ENCODE measurements at regions not wholly inside any gene's neighbourhood (a gene's known extent, or its start where the extent isn't known, plus 50 kb on each side); places are given as distances from the start of the nearest gene placed in this dataset.
A peak's percentile ranks its signal among the peaks of the same experiment; 100 is the strongest.
"Not testable (repeated sequence)": the region's sequence is repeated elsewhere in the genome, so short reads cannot be mapped to it uniquely, and the experiment has no call there.

GRCh38 chr21:35748678-35749314 lies 311.5 kb downstream of the SETD4 start:
- no peak for DNase-seq (ENCODE audit: low read depth)

DNA sequence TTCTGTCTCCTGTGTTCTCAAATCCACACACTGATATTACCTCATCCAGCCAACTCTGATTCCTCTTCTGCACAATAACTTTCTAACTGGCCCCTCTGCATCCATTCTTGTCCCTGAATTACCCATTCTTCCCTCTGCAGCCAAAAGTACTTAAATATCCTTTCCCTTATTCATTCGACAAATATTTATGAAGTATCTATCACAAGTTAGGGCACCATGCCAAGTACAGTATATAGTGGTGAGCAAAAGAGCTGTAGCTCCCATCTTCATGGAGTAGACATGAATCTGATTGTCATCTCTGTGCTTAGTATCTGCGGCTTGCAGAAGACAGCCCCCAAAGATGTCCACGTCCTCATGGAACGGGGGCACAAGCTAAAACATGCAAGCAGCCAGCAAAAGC lies 316.8 kb downstream of the SETD4 start:
- DNase-seq (ENCODE audit: low read depth), result peak; percentile 51

- peak; percentile 0 for DNase-seq (ENCODE audit: low read depth)
These were observed 321.9 kb downstream of the SETD4 start for GRCh38 chr21:35738347-35738961.

DNA sequence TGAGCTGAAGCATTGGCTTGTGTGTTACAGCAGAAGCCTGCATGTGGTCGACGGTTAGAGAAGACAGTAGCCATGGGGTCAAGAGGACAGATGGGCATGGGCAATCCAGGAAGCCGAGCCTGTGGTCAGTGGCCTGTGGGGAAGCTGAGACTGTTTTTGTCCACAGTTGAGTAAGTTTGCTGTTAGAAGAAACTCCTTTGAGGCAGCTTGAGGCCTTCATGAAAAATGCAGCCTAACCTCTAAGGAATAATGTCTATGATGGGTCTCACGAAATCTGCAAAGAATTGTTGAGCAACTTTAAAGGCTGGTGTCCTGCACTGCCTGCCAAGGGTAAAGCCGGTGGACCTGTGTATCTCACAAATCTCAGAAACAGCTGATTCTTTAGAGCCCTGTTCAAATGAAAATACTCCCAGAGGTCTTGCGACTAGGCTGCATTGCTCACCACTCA lies 322.4 kb downstream of the SETD4 start:
- DNase-seq (ENCODE audit: low read depth), result no peak

- no peak for DNase-seq (ENCODE audit: low read depth)
These were observed 322.9 kb downstream of the SETD4 start for GRCh38 chr21:35737449-35737848.

- DNase-seq (ENCODE audit: low read depth), result no peak
These were observed 327.5 kb downstream of the SETD4 start for GRCh38 chr21:35732788-35733187.

GRCh38 chr21:35730325-35730724 lies 330.0 kb downstream of the SETD4 start:
- no peak for DNase-seq (ENCODE audit: low read depth)

GRCh38 chr21:35727830-35728229 lies 332.5 kb downstream of the SETD4 start:
- no peak for DNase-seq (ENCODE audit: low read depth)

DNA sequence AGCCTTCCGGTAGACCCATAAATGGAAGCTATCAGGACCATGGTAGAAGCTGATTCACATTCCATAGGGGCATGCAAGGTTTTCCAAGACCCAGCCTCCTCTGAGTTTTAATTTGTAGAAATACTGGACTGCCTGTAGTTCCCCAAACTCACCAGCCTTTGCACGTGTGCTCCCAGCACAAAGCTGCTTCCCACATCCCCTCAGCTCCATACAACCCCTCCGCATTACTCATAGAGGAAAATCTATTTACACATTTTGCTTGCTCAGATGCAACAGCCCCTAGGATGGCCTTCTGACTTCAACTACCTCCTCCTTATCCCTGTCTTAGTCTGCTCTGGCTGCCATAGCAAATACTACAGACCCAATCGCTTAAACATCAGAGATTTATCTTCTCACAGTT lies 336.2 kb downstream of the SETD4 start:
- no peak for DNase-seq (ENCODE audit: low read depth)

DNA sequence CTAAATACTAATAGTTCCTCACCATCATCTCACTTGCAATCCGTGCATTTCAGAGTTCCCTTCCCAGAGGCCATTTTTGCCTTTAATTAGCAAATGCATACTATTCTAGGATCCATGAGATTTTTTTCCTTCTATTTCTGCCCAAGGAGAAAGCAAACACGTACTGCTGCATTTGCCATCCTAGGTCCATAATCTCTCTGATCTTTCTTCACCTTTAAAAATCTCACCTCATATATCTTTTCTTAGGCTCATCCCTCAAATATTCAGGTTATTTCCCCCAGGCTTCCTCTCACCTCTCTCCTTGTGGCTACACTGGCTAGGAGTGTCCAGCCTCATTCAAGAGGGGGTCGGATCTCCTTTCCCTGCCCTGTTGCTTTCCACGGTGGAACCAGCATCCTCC lies 338.6 kb downstream of the SETD4 start:
- DNase-seq (ENCODE audit: low read depth), result no peak

- DNase-seq (ENCODE audit: low read depth), result no peak
These were observed 340.1 kb downstream of the SETD4 start for GRCh38 chr21:35720208-35720731.

DNA sequence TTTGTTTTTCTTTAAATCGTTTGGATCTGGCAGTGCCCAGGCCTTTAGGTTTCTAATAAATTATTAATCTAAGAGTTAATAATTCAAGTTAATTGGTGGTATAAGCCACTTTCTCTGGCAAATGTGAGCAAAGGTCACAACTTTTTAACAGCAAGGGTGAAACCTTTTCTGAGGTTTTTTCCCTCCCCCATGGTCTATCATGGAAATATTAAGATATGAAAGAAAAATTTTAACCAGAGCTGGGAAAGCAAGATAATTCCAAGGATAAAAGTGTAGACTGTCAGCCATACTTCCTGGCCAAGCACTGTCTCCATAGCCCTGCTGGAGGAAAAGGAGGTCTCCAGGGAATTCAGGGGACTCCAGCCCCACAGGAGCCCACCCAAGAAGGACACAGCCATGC lies 341.2 kb downstream of the SETD4 start:
- DNase-seq (ENCODE audit: low read depth), result no peak

DNA sequence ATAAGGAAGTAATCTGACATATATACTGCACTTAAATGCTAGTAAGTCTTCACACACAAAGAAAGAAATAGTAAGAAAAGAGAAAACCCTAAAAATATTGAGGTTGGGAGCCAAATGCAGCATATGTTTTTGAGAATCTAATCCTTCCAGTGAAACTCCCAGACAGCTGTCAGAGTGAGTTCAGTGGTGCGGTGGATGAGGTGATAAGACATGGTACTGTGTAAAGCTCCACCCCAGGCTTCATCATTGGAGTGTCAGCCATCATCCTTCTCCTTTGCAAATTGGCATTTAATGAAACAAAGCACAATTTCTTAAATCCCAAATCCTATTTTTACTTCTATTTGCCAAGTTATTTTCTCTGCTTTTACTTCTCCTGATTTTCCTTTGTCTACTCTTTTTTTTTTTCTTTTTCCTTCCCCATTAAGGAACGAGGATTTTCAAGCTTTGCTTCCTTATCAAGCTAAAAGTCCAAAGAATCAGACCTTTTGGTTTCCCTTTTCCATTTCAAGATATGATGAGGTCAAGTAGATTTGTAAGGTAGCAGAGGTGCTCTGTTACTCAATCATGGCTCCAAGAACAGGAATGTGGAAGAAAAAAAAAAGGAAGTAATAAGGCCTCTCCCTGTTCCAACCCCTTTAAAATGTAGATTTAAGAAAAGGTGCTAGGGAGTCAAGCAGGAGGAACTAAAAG lies 343.3 kb downstream of the SETD4 start:
- DNase-seq (ENCODE audit: low read depth), result no peak

- no peak for DNase-seq (ENCODE audit: low read depth)
These were observed 346.4 kb downstream of the SETD4 start for GRCh38 chr21:35713914-35714313.

DNA sequence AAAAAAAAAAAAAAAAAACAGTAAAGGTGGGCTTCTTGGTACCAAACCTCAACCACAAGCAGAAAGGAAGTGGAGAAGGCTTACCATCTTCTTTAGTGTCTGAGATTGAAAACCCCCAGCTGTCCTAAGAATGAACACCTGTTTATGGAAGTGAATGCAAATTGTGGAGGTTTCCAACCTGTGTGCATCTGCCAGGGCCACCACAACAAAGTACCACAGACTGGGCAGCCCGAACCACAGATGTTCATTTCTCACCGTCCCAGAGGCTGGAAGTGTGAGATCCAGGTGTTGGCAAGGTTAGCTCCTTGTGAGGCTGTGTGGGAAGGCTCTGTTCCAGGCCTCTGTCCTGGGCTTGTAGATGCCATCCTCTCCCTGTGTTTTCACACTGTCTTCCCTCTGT lies 348.7 kb downstream of the SETD4 start:
- no peak for DNase-seq (ENCODE audit: low read depth)

DNA sequence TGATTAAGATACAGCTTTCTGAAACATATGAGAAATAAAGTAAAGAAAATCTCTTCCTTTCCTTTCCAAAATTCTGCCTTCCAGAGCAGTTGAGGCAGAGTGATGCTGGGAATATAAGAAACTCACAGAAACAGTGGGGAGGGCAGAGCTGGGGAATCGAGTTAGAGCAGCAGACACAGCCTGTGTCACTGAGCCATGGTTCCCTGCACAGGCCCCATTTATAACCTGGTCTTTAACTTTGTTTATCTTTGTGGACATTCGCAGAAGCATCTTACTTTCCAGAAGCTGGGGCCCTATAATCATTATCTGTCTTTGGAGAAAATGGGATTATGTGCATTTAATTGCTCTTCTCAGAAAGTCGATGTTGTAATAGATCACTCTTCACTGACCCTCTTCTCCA lies 349.1 kb downstream of the SETD4 start:
- no peak for DNase-seq (ENCODE audit: low read depth)

DNA sequence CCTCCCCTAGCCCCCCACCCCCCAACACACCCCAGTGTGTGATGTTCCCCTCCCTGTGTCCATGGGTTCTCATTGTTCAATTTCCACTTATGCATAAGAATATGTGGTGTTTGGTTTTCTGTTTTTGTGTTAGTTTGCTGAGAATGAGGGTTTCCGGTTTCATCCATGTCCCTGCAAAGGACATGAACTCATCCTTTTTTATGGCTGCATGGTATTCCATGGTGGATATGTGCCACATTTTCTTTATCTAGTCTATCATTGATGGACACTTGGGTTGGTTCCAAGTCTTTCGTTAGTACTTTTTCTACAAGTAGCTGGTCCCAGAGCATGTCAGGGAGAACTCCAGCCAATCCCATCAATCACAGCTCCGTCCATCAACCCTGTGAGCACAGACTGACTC lies 350.3 kb downstream of the SETD4 start:
- DNase-seq (ENCODE audit: low read depth), result not testable (repeated sequence)

DNA sequence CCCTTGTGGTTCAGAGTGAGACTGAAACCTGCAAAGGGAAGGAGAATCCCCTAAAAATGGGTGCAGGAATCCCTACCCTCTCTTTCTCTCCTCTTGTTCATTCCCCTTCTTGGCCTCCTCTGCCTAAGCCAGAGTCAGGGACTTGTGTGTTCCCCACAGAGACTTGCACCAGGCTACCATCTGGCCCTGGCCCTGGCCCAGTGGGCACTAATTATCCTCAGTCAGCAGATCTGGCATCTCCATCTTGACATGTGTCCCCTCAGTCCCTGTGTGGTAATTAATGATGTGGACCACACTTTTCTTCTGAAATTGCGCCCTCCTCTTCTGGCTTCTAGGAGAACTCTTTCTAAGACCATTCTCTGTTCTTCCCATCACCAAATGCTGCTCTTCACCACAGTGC lies 354.4 kb downstream of the SETD4 start:
- DNase-seq (ENCODE audit: low read depth), result no peak

DNA sequence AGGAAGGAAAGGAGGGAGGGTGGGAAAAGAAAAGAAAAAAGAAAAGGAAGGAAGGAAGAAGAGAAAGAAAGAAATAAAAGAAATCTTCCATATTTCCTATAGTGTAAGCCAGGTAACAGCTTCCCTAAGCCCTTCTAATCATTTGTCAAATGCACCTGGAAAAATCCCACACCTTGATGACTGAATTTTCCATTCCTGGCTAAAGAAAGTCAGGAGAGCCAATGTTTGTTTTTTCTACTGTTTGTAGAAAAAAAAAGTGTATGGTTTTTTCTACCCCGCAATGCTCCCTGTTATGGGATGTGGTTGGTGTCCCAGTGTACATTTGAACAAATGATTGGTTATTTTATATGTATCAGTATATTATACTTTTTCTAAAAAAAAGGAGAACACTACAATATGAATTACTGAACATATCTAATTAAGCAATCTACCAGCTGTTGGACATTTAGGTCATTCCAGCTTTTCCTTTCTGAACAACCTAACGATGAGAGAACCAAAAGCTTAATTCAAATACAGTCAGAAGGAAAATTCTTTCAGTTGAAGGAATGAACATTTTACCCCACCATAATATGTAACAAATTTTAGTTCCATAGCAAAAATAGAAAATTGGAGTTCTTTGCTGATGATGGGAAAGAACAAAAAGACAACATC lies 355.0 kb downstream of the SETD4 start:
- DNase-seq (ENCODE audit: low read depth), result no peak

- DNase-seq (ENCODE audit: low read depth), result no peak
These were observed 356.6 kb downstream of the SETD4 start for GRCh38 chr21:35703704-35704103.

DNA sequence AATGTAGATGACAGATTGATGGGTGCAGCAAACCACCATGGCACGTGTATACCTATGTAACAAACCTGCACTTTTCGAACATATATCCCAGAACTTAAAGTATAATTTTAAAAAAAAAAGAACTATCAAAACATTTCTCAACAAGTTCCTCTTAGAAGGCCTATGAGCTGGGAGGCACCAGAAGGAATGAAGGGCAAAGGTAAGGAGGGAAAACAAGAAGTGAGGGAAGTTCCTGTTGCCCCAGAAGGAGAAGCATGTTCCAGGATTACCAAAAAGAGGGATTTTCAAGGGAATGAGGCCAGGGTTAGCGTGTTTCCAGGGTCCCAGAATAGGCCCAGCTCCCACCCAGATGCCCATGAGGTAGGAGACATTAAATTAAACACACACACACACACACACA lies 361.0 kb downstream of the SETD4 start:
- DNase-seq (ENCODE audit: low read depth), result no peak

DNA sequence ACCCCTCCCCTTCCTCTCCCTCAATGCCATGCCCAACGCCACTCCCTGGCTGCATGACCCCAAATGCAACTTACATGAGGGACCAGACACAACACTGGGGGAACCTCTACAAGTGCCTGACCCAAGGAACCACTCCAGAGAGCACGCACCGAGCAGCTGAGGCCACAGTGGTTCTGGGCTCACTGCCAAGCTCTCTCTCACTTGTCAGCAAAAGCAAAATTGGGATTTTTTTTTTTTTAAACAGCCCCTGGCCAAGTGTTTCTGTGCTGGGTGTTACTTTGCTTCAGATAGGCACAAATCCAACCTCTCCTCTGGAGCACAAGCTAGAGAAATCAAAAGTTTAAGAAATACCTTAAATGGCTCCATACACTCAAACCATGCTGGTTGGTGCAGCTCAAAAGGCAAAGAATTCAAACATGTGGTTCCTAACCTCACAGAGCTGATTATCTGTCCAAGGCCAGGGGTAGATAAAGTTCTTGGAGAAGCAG lies 363.0 kb downstream of the SETD4 start:
- no peak for DNase-seq (ENCODE audit: low read depth)

- no peak for DNase-seq (ENCODE audit: low read depth)
These were observed 363.7 kb downstream of the SETD4 start for GRCh38 chr21:35696644-35697043.

All from ELR (cell line).